ENCODE measurements at regions not wholly inside any gene's neighbourhood (a gene's known extent, or its start where the extent isn't known, plus 50 kb on each side); places are given as distances from the start of the nearest gene placed in this dataset.
"Not testable (repeated sequence)": the region's sequence is repeated elsewhere in the genome, so short reads cannot be mapped to it uniquely, and the experiment has no call there.

- no peak for DNase-seq (ENCODE audit: low read depth in 4 of 6, low spot score in 6 of 6)
- WGBS (ENCODE audit: insufficient coverage): 83% methylated on average over 2 of the region's 6 CpGs
- no peaks in the 10 kb centered on the region for H3K9me3 ChIP-seq (ENCODE audit: control insufficient read depth, insufficient read depth, low read length)
- no peak overlapping the region for H3K27ac ChIP-seq (ENCODE audit: low read depth, low read length)
- no peak overlapping the region for H3K4me3 ChIP-seq (ENCODE audit: low read depth, low read length)
- no peaks in the 10 kb centered on the region for H3K27me3 ChIP-seq (ENCODE audit: control insufficient read depth, insufficient read depth, low read length)
- no peaks in the 10 kb centered on the region for H3K4me1 ChIP-seq (ENCODE audit: control insufficient read depth, insufficient read depth, low read length)
- no peaks in the 10 kb centered on the region for H3K36me3 ChIP-seq (ENCODE audit: control insufficient read depth, insufficient read depth, low read length)
Observed at GRCh38 chr10:33837736-33838135, 503.3 kb upstream of the NRP1 start.

GRCh38 chr10:33835556-33835955 is 501.1 kb upstream of the NRP1 start:
- Histone ChIP-seq H3K27me3 (ENCODE audit: control insufficient read depth, insufficient read depth, low read length) (no peaks in the 10 kb centered on the region), H3K9me3 (ENCODE audit: control insufficient read depth, insufficient read depth, low read length) (no peaks in the 10 kb centered on the region), H3K36me3 (ENCODE audit: control insufficient read depth, insufficient read depth, low read length) (no peaks in the 10 kb centered on the region), H3K27ac (ENCODE audit: low read depth, low read length) (no peak overlapping the region), H3K4me1 (ENCODE audit: control insufficient read depth, insufficient read depth, low read length) (no peaks in the 10 kb centered on the region), H3K4me3 (ENCODE audit: low read depth, low read length) (no peak overlapping the region)
- DNase-seq (ENCODE audit: low read depth in 4 of 6, low spot score in 6 of 6): no peak
- WGBS (ENCODE audit: insufficient coverage): 29% methylated on average over 1 of the region's 1 CpG

- no peak overlapping the region for H3K4me3 ChIP-seq (ENCODE audit: low read depth, low read length)
- no peaks in the 10 kb centered on the region for H3K9me3 ChIP-seq (ENCODE audit: control insufficient read depth, insufficient read depth, low read length)
- no peaks in the 10 kb centered on the region for H3K4me1 ChIP-seq (ENCODE audit: control insufficient read depth, insufficient read depth, low read length)
- 79% methylated on average over 3 of the region's 5 CpGs for WGBS (ENCODE audit: insufficient coverage)
- H3K36me3 ChIP-seq (ENCODE audit: control insufficient read depth, insufficient read depth, low read length): no peaks in the 10 kb centered on the region
- DNase-seq (ENCODE audit: low read depth in 4 of 6, low spot score in 6 of 6): peak in 2 of 6 donors; percentile 38 to 63
- no peak overlapping the region for H3K27ac ChIP-seq (ENCODE audit: low read depth, low read length)
- H3K27me3 ChIP-seq (ENCODE audit: control insufficient read depth, insufficient read depth, low read length): no peaks in the 10 kb centered on the region
Observed at GRCh38 chr10:33833566-33833965, 499.1 kb upstream of the NRP1 start.

- Histone ChIP-seq H3K9me3 (ENCODE audit: control insufficient read depth, insufficient read depth, low read length) (no peaks in the 10 kb centered on the region), H3K27me3 (ENCODE audit: control insufficient read depth, insufficient read depth, low read length) (no peaks in the 10 kb centered on the region), H3K4me3 (ENCODE audit: low read depth, low read length) (no peak overlapping the region), H3K27ac (ENCODE audit: low read depth, low read length) (no peak overlapping the region), H3K4me1 (ENCODE audit: control insufficient read depth, insufficient read depth, low read length) (no peaks in the 10 kb centered on the region), H3K36me3 (ENCODE audit: control insufficient read depth, insufficient read depth, low read length) (no peaks in the 10 kb centered on the region)
- no CpG with 5 or more reads among the region's 4 CpGs for WGBS (ENCODE audit: insufficient coverage)
- peak in 1 of 6 donors; percentile 16 for DNase-seq (ENCODE audit: low read depth in 4 of 6, low spot score in 6 of 6)
Observed at GRCh38 chr10:33832124-33832787, 497.8 kb upstream of the NRP1 start.

- peak in 1 of 6 donors; percentile 13 for DNase-seq (ENCODE audit: low read depth in 4 of 6, low spot score in 6 of 6)
- WGBS (ENCODE audit: insufficient coverage): no CpG with 5 or more reads among the region's 2 CpGs
- H3K27me3 ChIP-seq (ENCODE audit: control insufficient read depth, insufficient read depth, low read length): no peaks in the 10 kb centered on the region
- H3K9me3 ChIP-seq (ENCODE audit: control insufficient read depth, insufficient read depth, low read length): no peaks in the 10 kb centered on the region
- H3K4me3 ChIP-seq (ENCODE audit: low read depth, low read length): no peak overlapping the region
- no peak overlapping the region for H3K27ac ChIP-seq (ENCODE audit: low read depth, low read length)
- no peaks in the 10 kb centered on the region for H3K4me1 ChIP-seq (ENCODE audit: control insufficient read depth, insufficient read depth, low read length)
- no peaks in the 10 kb centered on the region for H3K36me3 ChIP-seq (ENCODE audit: control insufficient read depth, insufficient read depth, low read length)
Observed at GRCh38 chr10:33831591-33831990, 497.1 kb upstream of the NRP1 start.

GRCh38 chr10:33829899-33830298 is 495.4 kb upstream of the NRP1 start:
- not testable (repeated sequence) for DNase-seq (ENCODE audit: low read depth in 4 of 6, low spot score in 6 of 6); H3K27me3 ChIP-seq (ENCODE audit: control insufficient read depth, insufficient read depth, low read length); H3K9me3 ChIP-seq (ENCODE audit: control insufficient read depth, insufficient read depth, low read length); H3K4me1 ChIP-seq (ENCODE audit: control insufficient read depth, insufficient read depth, low read length); H3K27ac ChIP-seq (ENCODE audit: low read depth, low read length); H3K4me3 ChIP-seq (ENCODE audit: low read depth, low read length); H3K36me3 ChIP-seq (ENCODE audit: control insufficient read depth, insufficient read depth, low read length)
- no CpG with 5 or more reads among the region's 3 CpGs for whole genome bisulfite sequencing (ENCODE audit: insufficient coverage)

- H3K4me1 ChIP-seq (ENCODE audit: control insufficient read depth, insufficient read depth, low read length): no peaks in the 10 kb centered on the region
- H3K27me3 ChIP-seq (ENCODE audit: control insufficient read depth, insufficient read depth, low read length): no peaks in the 10 kb centered on the region
- H3K9me3 ChIP-seq (ENCODE audit: control insufficient read depth, insufficient read depth, low read length): no peaks in the 10 kb centered on the region
- H3K4me3 ChIP-seq (ENCODE audit: low read depth, low read length): no peak overlapping the region
- no peak overlapping the region for H3K27ac ChIP-seq (ENCODE audit: low read depth, low read length)
- WGBS (ENCODE audit: insufficient coverage): 29% methylated on average over 3 of the region's 4 CpGs
- H3K36me3 ChIP-seq (ENCODE audit: control insufficient read depth, insufficient read depth, low read length): no peaks in the 10 kb centered on the region
- DNase-seq (ENCODE audit: low read depth in 4 of 6, low spot score in 6 of 6): peak in 2 of 6 donors; percentile 41 to 65
Observed at GRCh38 chr10:33828592-33828991, 494.1 kb upstream of the NRP1 start.

GRCh38 chr10:33826186-33826585 is 491.7 kb upstream of the NRP1 start:
- H3K9me3 ChIP-seq (ENCODE audit: control insufficient read depth, insufficient read depth, low read length): no peaks in the 10 kb centered on the region
- H3K4me1 ChIP-seq (ENCODE audit: control insufficient read depth, insufficient read depth, low read length): no peaks in the 10 kb centered on the region
- no peaks in the 10 kb centered on the region for H3K27me3 ChIP-seq (ENCODE audit: control insufficient read depth, insufficient read depth, low read length)
- DNase-seq (ENCODE audit: low read depth in 4 of 6, low spot score in 6 of 6): no peak
- no peak overlapping the region for H3K27ac ChIP-seq (ENCODE audit: low read depth, low read length)
- no peak overlapping the region for H3K4me3 ChIP-seq (ENCODE audit: low read depth, low read length)
- WGBS (ENCODE audit: insufficient coverage): no CpG with 5 or more reads among the region's 1 CpG
- no peaks in the 10 kb centered on the region for H3K36me3 ChIP-seq (ENCODE audit: control insufficient read depth, insufficient read depth, low read length)

GRCh38 chr10:33822774-33823173 is 488.3 kb upstream of the NRP1 start:
- Histone ChIP-seq H3K27ac (ENCODE audit: low read depth, low read length) (no peak overlapping the region), H3K36me3 (ENCODE audit: control insufficient read depth, insufficient read depth, low read length) (no peaks in the 10 kb centered on the region), H3K4me3 (ENCODE audit: low read depth, low read length) (no peak overlapping the region), H3K27me3 (ENCODE audit: control insufficient read depth, insufficient read depth, low read length) (no peaks in the 10 kb centered on the region), H3K4me1 (ENCODE audit: control insufficient read depth, insufficient read depth, low read length) (no peaks in the 10 kb centered on the region), H3K9me3 (ENCODE audit: control insufficient read depth, insufficient read depth, low read length) (no peaks in the 10 kb centered on the region)
- 100% methylated on average over 1 of the region's 3 CpGs for WGBS (ENCODE audit: insufficient coverage)
- DNase-seq (ENCODE audit: low read depth in 4 of 6, low spot score in 6 of 6): no peak

GRCh38 chr10:33820531-33820930 is 486.1 kb upstream of the NRP1 start:
- no peak overlapping the region for H3K27ac ChIP-seq (ENCODE audit: low read depth, low read length)
- H3K27me3 ChIP-seq (ENCODE audit: control insufficient read depth, insufficient read depth, low read length): no peaks in the 10 kb centered on the region
- WGBS (ENCODE audit: insufficient coverage): 100% methylated on average over 1 of the region's 4 CpGs
- H3K4me1 ChIP-seq (ENCODE audit: control insufficient read depth, insufficient read depth, low read length): no peaks in the 10 kb centered on the region
- no peak for DNase-seq (ENCODE audit: low read depth in 4 of 6, low spot score in 6 of 6)
- no peaks in the 10 kb centered on the region for H3K9me3 ChIP-seq (ENCODE audit: control insufficient read depth, insufficient read depth, low read length)
- no peaks in the 10 kb centered on the region for H3K36me3 ChIP-seq (ENCODE audit: control insufficient read depth, insufficient read depth, low read length)
- H3K4me3 ChIP-seq (ENCODE audit: low read depth, low read length): no peak overlapping the region
